ENCODE measurements at regions not wholly inside any gene's neighbourhood (a gene's known extent, or its start where the extent isn't known, plus 50 kb on each side); places are given as distances from the start of the nearest gene placed in this dataset.
A peak's percentile ranks its signal among the peaks of the same experiment; 100 is the strongest.

DNA sequence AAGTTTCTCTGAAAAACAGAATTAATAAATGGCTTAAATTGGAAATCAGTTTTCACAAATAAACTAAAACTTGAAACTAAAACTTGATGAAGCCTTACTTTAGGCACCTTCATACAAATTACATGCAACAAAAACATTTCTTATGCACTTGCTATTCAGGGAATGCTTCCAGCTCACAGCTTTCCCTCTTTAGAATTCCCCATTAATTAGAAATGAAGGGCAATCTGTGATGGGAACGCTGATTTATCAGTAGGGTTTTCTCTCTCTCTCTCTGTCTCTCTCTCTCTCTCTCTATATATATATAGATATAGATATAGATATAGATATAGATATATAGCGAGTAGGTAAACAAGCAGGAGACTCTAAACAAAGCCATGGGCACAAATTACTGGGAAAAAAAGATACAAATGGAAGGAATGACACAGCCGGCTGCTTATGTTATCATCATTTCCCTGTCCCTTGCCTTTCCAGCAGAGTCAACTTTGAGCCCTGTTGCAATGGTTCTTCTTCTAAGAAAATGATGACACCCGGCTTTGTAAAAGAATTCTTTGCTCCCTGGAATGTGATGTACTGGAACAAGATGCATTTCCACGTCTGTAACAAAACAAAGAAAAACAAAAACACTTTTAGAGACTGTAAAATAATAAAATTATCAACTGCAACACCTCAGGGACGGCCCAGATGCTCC, 1121.6 kb upstream of the TMEM132C start:
- ChIA-PET CTCF (ENCODE audit: partially characterized antibody) (no interaction called here), POLR2A (ENCODE audit: partially characterized antibody) (no interaction called here)
- FAIRE-seq: no peak
- no peak overlapping the region for H2AFZ ChIP-seq (ENCODE audit: low read length)
- no peak overlapping the region for H3K56ac ChIP-seq (replicated peaks; ENCODE audit: insufficient read length, low read depth, low read length)
- no peak overlapping the region for H3K4me3 ChIP-seq (ENCODE audit: extremely low read depth in 1 of 4, insufficient read depth in 2 of 4, low read depth in 3 of 4, low read length in 4 of 4)
- peaks cover 3% of the 10 kb centered on the region; the same call in 1 of the 2 replicates for H3K23me2 ChIP-seq (ENCODE audit: low read depth, low read length)
- H4K5ac ChIP-seq (ENCODE audit: insufficient read length, low read depth, low read length): no peak overlapping the region
- H3K4me2 ChIP-seq (ENCODE audit: insufficient read depth in 1 of 2, low read depth in 2 of 2, low read length in 2 of 2): no peak overlapping the region
- H2BK120ac ChIP-seq (replicated peaks; ENCODE audit: low read depth, low read length): no peak overlapping the region
- H2BK5ac ChIP-seq (ENCODE audit: low read depth, low read length): no peak overlapping the region
- no peaks in the 10 kb centered on the region for H3K27me3 ChIP-seq (replicated peaks in 1 of 4; ENCODE audit: control insufficient read depth in 3 of 4, extremely low read depth in 1 of 4, insufficient read depth in 3 of 4, low read length in 3 of 4)
- H3K23ac ChIP-seq (ENCODE audit: insufficient read length): no peak overlapping the region
- no peak overlapping the region for H3K14ac ChIP-seq (ENCODE audit: insufficient read length)
- no peak overlapping the region for H2AK5ac ChIP-seq (ENCODE audit: low read depth, low read length)
- H3K79me1 ChIP-seq (ENCODE audit: low read depth, low read length): no peaks in the 10 kb centered on the region
- H3K4ac ChIP-seq (replicated peaks; ENCODE audit: insufficient read length, low read depth, low read length): no peak overlapping the region
- peaks cover 0 to 5% (median 0%) of the 10 kb centered on the region in 4 experiments; a peak in 1 of 8 replicates for H3K36me3 ChIP-seq (ENCODE audit: control insufficient read depth in 2 of 4, insufficient read depth in 4 of 4, low read length in 3 of 4)
- no peak for DNase-seq (ENCODE audit: low read depth in 1 of 2, low spot score in 2 of 2)
- H3K18ac ChIP-seq (ENCODE audit: extremely low read depth, low read length): no peak overlapping the region
- no peak overlapping the region for H3K9ac ChIP-seq (replicated peaks in 1 of 4; ENCODE audit: extremely low read depth in 1 of 4, low read depth in 3 of 4, low read length in 3 of 4)
- H4K20me1 ChIP-seq (replicated peaks in 1 of 2; ENCODE audit: control insufficient read depth in 1 of 2, insufficient read depth in 2 of 2, low read length in 2 of 2): no peaks in the 10 kb centered on the region
- no peak overlapping the region for H2BK20ac ChIP-seq (ENCODE audit: low read length)
- 78% methylated on average over 6 of the region's 6 CpGs; no CpG with 5 or more reads in 1 of the 2 experiments for WGBS, 2 experiments (ENCODE audit: extremely low coverage in 1 of 2, insufficient coverage in 1 of 2, insufficient read length in 1 of 2, insufficient replicate concordance in 2 of 2, low coverage in 1 of 2, low lambda C conversion rate in 2 of 2, missing lambda C conversion rate in 1 of 2)
- no peak overlapping the region for H3K27ac ChIP-seq (ENCODE audit: low read depth, low read length)
- H3K9me3 ChIP-seq (ENCODE audit: insufficient read depth in 2 of 2, low read depth in 1 of 2, low read length in 1 of 2): peaks cover 0 to 9% of the 10 kb centered on the region in 2 experiments; a peak in 1 of 4 replicates
- no peak overlapping the region for H4K91ac ChIP-seq (replicated peaks; ENCODE audit: insufficient read length, low read length)
- 0 out of 2 replicates have a peak overlapping the region, but pooled peaks have one; percentile 33 for H2BK12ac ChIP-seq (ENCODE audit: low read depth, low read length)
- H3K79me2 ChIP-seq (ENCODE audit: control insufficient read depth in 1 of 2, insufficient read depth in 2 of 2, low read length in 2 of 2): no peaks in the 10 kb centered on the region
- no peak overlapping the region for H4K8ac ChIP-seq (ENCODE audit: extremely low read depth, insufficient read depth, low read length)
- H3K4me1 ChIP-seq (replicated peaks in 1 of 4; ENCODE audit: control insufficient read depth in 3 of 4, insufficient read depth in 4 of 4, low read length in 3 of 4): peaks cover 9 to 21% (median 18%) of the 10 kb centered on the region in 4 experiments; a peak in 5 of 7 replicates
- H2BK15ac ChIP-seq (ENCODE audit: low read length): no peak overlapping the region
- TF ChIP-seq CTBP2 (IDR thresholded peaks at IDR 0.05; ENCODE audit: borderline replicate concordance, insufficient read depth, insufficient read length, low read length) (no peak), TCF12 (IDR thresholded peaks at IDR 0.05; ENCODE audit: low read depth, low read length) (no peak), ZNF274 (IDR thresholded peaks at IDR 0.05; ENCODE audit: borderline replicate concordance, extremely low read depth, low read length) (no peak), RNF2 (IDR thresholded peaks at IDR 0.05; ENCODE audit: borderline replicate concordance, low read depth, low read length, missing control alignments, poor library complexity, severe bottlenecking) (no peak), RBBP5 (IDR thresholded peaks at IDR 0.05; ENCODE audit: borderline replicate concordance, low read depth, low read length) (no peak), KDM1A (IDR thresholded peaks at IDR 0.05; ENCODE audit: borderline replicate concordance, low read length) (no peak), HDAC2 (IDR thresholded peaks at IDR 0.05; ENCODE audit: borderline replicate concordance in 1 of 2, low read depth in 2 of 2, low read length in 2 of 2) (no peak), RFX5 (IDR thresholded peaks at IDR 0.05; ENCODE audit: borderline replicate concordance, low read depth, low read length) (no peak)
- TF ChIP-seq, protein P1, sequence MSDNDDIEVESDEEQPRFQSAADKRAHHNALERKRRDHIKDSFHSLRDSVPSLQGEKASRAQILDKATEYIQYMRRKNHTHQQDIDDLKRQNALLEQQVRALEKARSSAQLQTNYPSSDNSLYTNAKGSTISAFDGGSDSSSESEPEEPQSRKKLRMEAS (IDR thresholded peaks at IDR 0.05): no peak
